IMR-90 (cell line): ENCODE measurements at regions not wholly inside any gene's neighbourhood (a gene's known extent, or its start where the extent isn't known, plus 50 kb on each side); places are given as distances from the start of the nearest gene placed in this dataset.

Experiments used
- ATAC-seq: fragments of 200-7000 bp; cut with Tn5 transposase; 2 replicates; pipeline ENCODE4 v1.9.1; 2020; ENCODE audit warnings: low read depth, mild to moderate bottlenecking, moderate library complexity
- BruUV-seq: library from RNA; stranded (reverse); fragments of 400-500 nt; replicated peaks from 2 replicates; lab custom pipeline; 2021; lab: Mats Ljungman, UMichigan
- CTCF ChIA-PET: fragments of 300-600 bp; formaldehyde crosslinking; extraction: SDS; loops from one replicate; lab custom pipeline; 2021; ENCODE audit warnings: antibody characterized with exemption; lab: Yijun Ruan, JAX
- POLR2A ChIA-PET: fragments of 300-600 bp; sonication (Branson Sonifier 250); formaldehyde crosslinking; loops from one replicate; lab custom pipeline; 2022; ENCODE audit warnings: antibody characterized with exemption; ENCODE audit not compliant: unreplicated experiment; lab: Charles Lee
- DNase-seq: peaks from one replicate; pipeline ENCODE4 v3.0.0; 2013
- H2AFZ ChIP-seq: replicated peaks from 2 replicates; pipeline ENCODE3; 2013; ENCODE audit warnings: low read length, mild to moderate bottlenecking; ENCODE audit not compliant: poor library complexity
- H2AK5ac ChIP-seq: 2 replicates; pipeline ENCODE4 v1.6.1; 2013; ENCODE audit warnings: low read depth, low read length, inconsistent platforms
- H2AK9ac ChIP-seq: replicated peaks from 2 replicates; pipeline ENCODE3; 2013; ENCODE audit warnings: mild to moderate bottlenecking, low read depth, low read length, moderate library complexity; ENCODE audit not compliant: poor library complexity
- H2BK120ac ChIP-seq: 2 replicates; pipeline ENCODE4 v1.6.1; 2013; ENCODE audit warnings: low read depth, low read length, inconsistent platforms
- H2BK15ac ChIP-seq: 3 replicates; pipeline ENCODE4 v1.6.1; 2013; ENCODE audit warnings: low read depth, low read length, inconsistent platforms
- H2BK20ac ChIP-seq: 2 replicates; pipeline ENCODE4 v1.6.1; 2013; ENCODE audit warnings: low read depth, mild to moderate bottlenecking, inconsistent platforms, low read length, moderate library complexity
- H2BK5ac ChIP-seq: 2 replicates; pipeline ENCODE4 v1.6.1; 2013; ENCODE audit warnings: mild to moderate bottlenecking, low read depth, low read length, inconsistent platforms; ENCODE audit not compliant: poor library complexity, severe bottlenecking
- H3K14ac ChIP-seq: replicated peaks from 2 replicates; pipeline ENCODE4 v1.6.1; 2013; ENCODE audit warnings: low read depth, low read length, inconsistent platforms
- H3K18ac ChIP-seq: 2 replicates; pipeline ENCODE4 v1.6.1; 2013; ENCODE audit warnings: low read depth, low read length, control low read depth
- H3K23ac ChIP-seq: 2 replicates; pipeline ENCODE4 v1.6.1; 2013; ENCODE audit warnings: low read depth, low read length, inconsistent platforms
- H3K27ac ChIP-seq: 2 replicates; pipeline ENCODE4 v1.5.1; 2013; ENCODE audit warnings: mild to moderate bottlenecking, control low read depth, low read length; ENCODE audit not compliant: insufficient read depth
- H3K27me3 ChIP-seq: 2 replicates; pipeline ENCODE4 v1.6.1; 2013; ENCODE audit warnings: low read length; ENCODE audit not compliant: control insufficient read depth, insufficient read depth
- H3K36me3 ChIP-seq: 2 replicates; pipeline ENCODE4 v1.6.1; 2013; ENCODE audit warnings: low read length, mixed read lengths; ENCODE audit not compliant: control insufficient read depth, insufficient read depth
- H3K4ac ChIP-seq: 2 replicates; pipeline ENCODE4 v1.6.1; 2013; ENCODE audit warnings: low read depth, low read length, inconsistent platforms
- H3K4me1 ChIP-seq: 2 replicates; pipeline ENCODE4 v1.6.1; 2013; ENCODE audit warnings: low read length, mixed read lengths; ENCODE audit not compliant: control insufficient read depth, insufficient read depth
- H3K4me2 ChIP-seq: 2 replicates; pipeline ENCODE4 v1.6.1; 2013; ENCODE audit warnings: low read depth, mild to moderate bottlenecking, control low read depth, low read length, moderate library complexity
- H3K4me3 ChIP-seq: 2 replicates; pipeline ENCODE4 v1.5.1; 2013; ENCODE audit warnings: low read depth, mild to moderate bottlenecking, control low read depth, low read length, moderate library complexity; ENCODE audit not compliant: insufficient read depth
- H3K56ac ChIP-seq: 2 replicates; pipeline ENCODE4 v1.6.1; 2013; ENCODE audit warnings: low read length, inconsistent platforms; ENCODE audit not compliant: insufficient read depth; ENCODE audit errors: extremely low read depth
- H3K79me1 ChIP-seq, 2 experiments: 2 replicates each; pipeline ENCODE4 v1.6.1; 2013; ENCODE audit warnings: low read length in 2 of 2, inconsistent platforms in 1 of 2, low read depth in 1 of 2
- H3K9ac ChIP-seq: 2 replicates; pipeline ENCODE4 v1.6.1; 2013; ENCODE audit warnings: low read depth, low read length, control low read depth
- H3K9me1 ChIP-seq: 2 replicates; pipeline ENCODE4 v1.6.1; 2013; ENCODE audit warnings: low read length, inconsistent platforms; ENCODE audit not compliant: insufficient read depth
- H3K9me3 ChIP-seq: 2 replicates; pipeline ENCODE4 v1.6.1; 2013; ENCODE audit warnings: low read length; ENCODE audit not compliant: control insufficient read depth, insufficient read depth
- H4K20me1 ChIP-seq: 2 replicates; pipeline ENCODE4 v1.6.1; 2013; ENCODE audit warnings: low read length, inconsistent platforms; ENCODE audit not compliant: insufficient read depth
- H4K5ac ChIP-seq: 2 replicates; pipeline ENCODE4 v1.6.1; 2013; ENCODE audit warnings: mild to moderate bottlenecking, low read depth, low read length, control low read depth
- H4K8ac ChIP-seq, 2 experiments: 2 replicates each; pipeline ENCODE4 v1.6.1; 2013; ENCODE audit warnings: low read depth in 2 of 2, low read length in 2 of 2, control low read depth in 1 of 2, inconsistent platforms in 1 of 2
- H4K91ac ChIP-seq: 2 replicates; pipeline ENCODE4 v1.6.1; 2013; ENCODE audit warnings: low read depth, low read length, inconsistent platforms; ENCODE audit not compliant: insufficient read depth
- BHLHE40 ChIP-seq: fragments of 150-350 bp; IDR thresholded peaks from 2 replicates; pipeline ENCODE4 v1.6.1; 2016; ENCODE audit warnings: mild to moderate bottlenecking, low read depth, low read length
- CEBPB ChIP-seq: IDR thresholded peaks from 2 replicates; pipeline ENCODE4 v1.6.1; 2012; ENCODE audit warnings: low read depth, low read length, improper control_type of control experiment
- FOS ChIP-seq: fragments of 150-350 bp; IDR thresholded peaks from 2 replicates; pipeline ENCODE4 v1.6.1; 2016; ENCODE audit warnings: low read depth, low read length
- MXI1 ChIP-seq: IDR thresholded peaks from 2 replicates; pipeline ENCODE4 v1.6.1; 2012; ENCODE audit warnings: low read depth, mild to moderate bottlenecking, low read length, moderate library complexity, borderline replicate concordance
- POLR2A ChIP-seq: IDR thresholded peaks from 2 replicates; pipeline ENCODE4 v1.6.1; 2012; ENCODE audit warnings: mild to moderate bottlenecking, low read depth, low read length
- RFX5 ChIP-seq: IDR thresholded peaks from 2 replicates; pipeline ENCODE4 v1.8.0; 2012; ENCODE audit warnings: low read depth, mild to moderate bottlenecking, low read length, moderate library complexity
- USF2 ChIP-seq: fragments of 150-350 bp; IDR thresholded peaks from 2 replicates; pipeline ENCODE4 v1.6.1; 2017; ENCODE audit warnings: mild to moderate bottlenecking, antibody characterized with exemption, low read length, low read depth
- WGBS, 2 experiments: methylation state at CpG; one replicate each; pipeline versions ENCODE4 v1.1.5 to v1.1.7; 2013; ENCODE audit warnings: missing lambda C conversion rate in 2 of 2; ENCODE audit not compliant: insufficient read length in 1 of 2; ENCODE audit errors: extremely low coverage in 2 of 2; 5-methylcytosine and 5-hydroxymethylcytosine counted together
- dilution Hi-C: fragments of 300-500 bp; cut with HindIII; formaldehyde crosslinking; loops from one replicate; pipeline ENCODE4 v1.14.3; 2018; ENCODE audit warnings: low sequenced_read_pairs; ENCODE audit not compliant: unreplicated experiment
- in situ Hi-C: fragments of 300-500 bp; cut with MboI; formaldehyde crosslinking; loops from 3 replicates; pipeline ENCODE4 v1.14.3; 2019; ENCODE audit warnings: low sequenced_read_pairs, inconsistent platforms, mixed read lengths
- intact Hi-C: fragments of 100-400 bp; cut with micrococcal nuclease; formaldehyde crosslinking; loops from 2 replicates; pipeline ENCODE4 v1.10.0; 2022

GRCh38 chr15:94580211-94580885, 349.0 kb downstream of the MCTP2 start:
- Histone ChIP-seq H2BK15ac (no peak overlapping the region), H3K4me2 (no peak overlapping the region), H3K9me1 (no peaks in the 10 kb centered on the region), H3K4me3 (no peak overlapping the region), H3K23ac (no peak overlapping the region), H3K4me1 (no peaks in the 10 kb centered on the region), H3K56ac (no peak overlapping the region), H4K5ac (no peak overlapping the region), H3K9ac (no peak overlapping the region), H4K20me1 (no peaks in the 10 kb centered on the region), H3K9me3 (peaks cover 16% of the 10 kb centered on the region), H2AK5ac (no peak overlapping the region), H3K27ac (no peak overlapping the region), H4K91ac (no peak overlapping the region), H3K79me1 (no peaks in the 10 kb centered on the region), H2AK9ac (no peak overlapping the region), H3K18ac (no peak overlapping the region), H4K8ac (no peak overlapping the region), H3K27me3 (no peaks in the 10 kb centered on the region), H3K14ac (no peak overlapping the region), H2BK20ac (no peak overlapping the region), H2BK120ac (no peak overlapping the region), H2BK5ac (no peak overlapping the region), H3K36me3 (no peaks in the 10 kb centered on the region), H3K4ac (no peak overlapping the region), H2AFZ (no peak overlapping the region)
- in situ Hi-C loops (no loop called here), intact Hi-C loops (no loop called here), dilution Hi-C loops (no loop called here)
- DNase-seq (no peak), ATAC-seq (no peak)
- no TSS peak for BruUV-seq
- ChIA-PET CTCF (no interaction called here), POLR2A (no interaction called here)
- TF ChIP-seq FOS (no peak), CEBPB (no peak), MXI1 (no peak), USF2 (no peak), POLR2A (no peak), BHLHE40 (no peak), RFX5 (no peak)
- 18% methylated on average over 4 of the region's 12 CpGs; no CpG with 5 or more reads in 1 of the 2 experiments for WGBS, 2 experiments
